ENCODE measurements at regions not wholly inside any gene's neighbourhood (a gene's known extent, or its start where the extent isn't known, plus 50 kb on each side); places are given as distances from the start of the nearest gene placed in this dataset.

DNA sequence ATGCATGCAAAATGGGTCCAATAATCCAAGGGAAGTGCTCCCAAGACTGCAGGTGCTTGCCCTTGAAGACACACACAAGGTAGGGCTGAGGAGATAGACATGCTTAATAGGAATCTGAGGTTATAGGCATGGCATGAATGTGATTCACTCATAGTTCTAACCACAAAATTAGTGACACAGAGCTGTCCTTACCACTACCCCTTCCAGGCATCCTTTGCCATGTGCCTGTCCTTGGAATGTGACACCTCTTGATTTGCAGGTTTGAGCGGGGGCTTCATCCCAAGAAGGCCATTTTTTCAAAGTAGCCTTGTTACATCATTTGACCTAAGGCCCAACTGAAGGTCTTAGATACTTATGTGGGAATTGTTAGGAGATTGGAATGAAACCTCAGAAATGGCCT, 112.5 kb downstream of the CCNG2 start:
- TF ChIP-seq POLR2A (IDR thresholded peaks at IDR 0.05) (no peak), CTCF (IDR thresholded peaks at IDR 0.05) (no peak), POLR2AphosphoS5 (IDR thresholded peaks at IDR 0.05) (no peak), EP300 (IDR thresholded peaks at IDR 0.05) (no peak)
